Activated CD8-positive, alpha-beta memory T cell treated with anti-CD3 and anti-CD28 coated beads, Interleukin-2, amount 50 U/mL, for 48 hours (primary cell): ENCODE measurements at regions not wholly inside any gene's neighbourhood (a gene's known extent, or its start where the extent isn't known, plus 50 kb on each side); places are given as distances from the start of the nearest gene placed in this dataset.
"Not testable (repeated sequence)": the region's sequence is repeated elsewhere in the genome, so short reads cannot be mapped to it uniquely, and the experiment has no call there.

Experiments
- DNase-seq: peaks from one replicate; pipeline ENCODE4 v3.0.0-alpha.2; 2020

DNA sequence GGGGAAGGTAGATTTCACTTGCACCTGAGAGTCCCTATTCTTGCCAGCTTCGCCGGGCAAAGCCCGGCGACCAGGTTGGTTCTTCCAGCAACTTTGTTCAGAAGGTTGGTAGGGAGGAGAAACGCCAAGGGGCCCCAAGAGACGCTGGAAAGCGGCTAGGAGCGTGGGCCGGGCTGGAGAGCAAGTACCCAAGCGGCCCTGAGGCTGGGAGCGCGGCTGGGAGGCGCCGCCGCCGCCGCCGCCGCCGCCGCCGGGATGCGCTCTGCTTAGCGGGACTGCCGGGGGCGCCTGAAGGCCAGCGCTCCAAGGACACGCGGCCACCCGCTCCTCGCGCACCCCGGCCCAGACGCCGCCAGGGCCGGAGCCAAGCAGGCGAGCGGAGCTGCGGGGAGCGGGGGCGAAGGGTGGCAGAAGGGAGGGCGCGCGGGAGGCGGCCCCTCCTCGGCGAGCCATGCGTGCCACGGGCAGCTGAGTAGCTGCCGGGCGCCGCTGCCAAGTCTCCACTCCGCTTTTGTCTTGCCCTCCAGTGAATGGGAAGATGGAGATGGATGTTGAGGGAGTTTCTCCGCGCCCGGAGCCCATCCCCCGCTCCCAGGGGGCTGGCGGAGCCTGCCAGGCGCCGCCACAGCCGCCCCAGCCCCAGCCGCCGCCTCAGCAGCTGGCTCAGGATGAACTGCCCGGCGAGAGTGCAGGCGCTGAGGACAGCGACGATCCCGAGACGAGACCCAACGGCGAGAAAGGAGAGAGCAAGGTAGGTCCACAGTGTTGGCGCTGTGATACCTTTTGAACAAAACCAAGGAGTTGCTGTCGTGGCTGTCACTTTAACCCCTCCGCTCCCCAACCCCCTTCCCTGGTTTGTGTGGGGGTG is 227.4 kb upstream of the AZI2 start:
- DNase-seq, result no peak

- DNase-seq, result no peak
Observed at GRCh38 chr3:28576614-28577200, 228.1 kb upstream of the AZI2 start.

DNA sequence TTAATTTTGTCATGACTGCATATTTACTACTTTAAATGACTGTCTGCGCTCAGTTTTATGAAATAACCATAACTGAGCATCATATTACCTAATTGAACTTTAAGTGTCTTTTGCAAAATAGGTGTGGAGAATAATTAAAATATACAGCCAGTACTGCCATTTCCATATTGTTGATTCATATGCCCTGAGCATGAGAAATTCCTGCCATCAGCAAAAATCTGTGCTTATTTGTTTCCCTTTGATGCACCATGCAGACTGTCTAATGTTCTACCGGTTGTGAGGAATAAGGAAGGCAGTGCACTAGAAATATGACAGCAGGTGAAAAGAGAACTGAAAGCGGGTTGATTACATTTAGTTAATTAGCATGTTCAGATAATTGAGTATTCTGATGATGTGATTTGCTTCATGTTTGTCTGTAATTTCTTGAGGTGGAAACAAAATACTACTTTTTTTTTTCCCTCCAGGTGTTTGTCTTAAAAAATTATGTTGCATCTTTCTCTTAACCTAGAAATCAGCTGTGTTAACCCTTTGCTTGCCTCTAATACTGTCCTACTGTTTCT is 229.4 kb upstream of the AZI2 start:
- no peak for DNase-seq

GRCh38 chr3:28586325-28586724 is 237.7 kb upstream of the AZI2 start:
- DNase-seq, result no peak

- DNase-seq, result no peak
Observed at GRCh38 chr3:28587723-28588122, 239.1 kb upstream of the AZI2 start.

DNA sequence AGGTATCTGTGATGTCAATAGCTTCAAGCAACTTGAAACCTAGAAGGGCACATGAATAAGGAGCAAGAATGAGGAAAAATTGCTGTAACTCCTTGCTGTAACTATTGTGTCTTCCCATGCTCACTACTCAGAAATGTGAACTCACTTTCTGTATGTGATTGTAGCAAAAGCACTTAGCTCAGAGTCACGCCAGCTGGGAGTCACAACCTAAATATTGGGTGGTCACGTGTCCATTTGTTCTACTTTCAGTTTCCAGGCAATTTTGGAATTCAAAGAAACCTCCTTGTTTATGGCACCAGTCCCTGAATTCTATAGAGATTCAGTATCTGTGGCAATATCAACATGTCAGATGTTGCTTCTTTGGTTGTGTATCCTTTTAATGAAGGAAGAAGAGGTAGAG is 241.6 kb upstream of the AZI2 start:
- no peak for DNase-seq

DNA sequence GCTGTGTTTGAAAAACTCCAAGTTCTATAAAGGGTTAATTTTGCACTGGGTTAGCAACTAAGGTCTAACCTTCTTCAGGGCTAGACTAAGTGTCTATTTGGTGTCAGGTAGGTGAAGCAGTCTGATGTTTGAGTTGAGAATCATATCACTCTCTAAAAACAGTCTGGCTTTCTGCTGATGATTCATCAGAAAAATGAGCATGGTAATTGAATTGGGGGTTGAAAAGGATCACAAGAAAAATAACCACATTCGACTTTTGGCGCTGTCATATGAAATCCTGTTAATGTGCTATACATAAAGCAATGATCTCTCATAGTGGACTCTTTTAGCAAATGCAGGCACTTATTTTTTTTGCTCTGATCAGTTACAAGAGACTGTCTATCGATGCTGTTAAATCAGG is 242.2 kb upstream of the AZI2 start:
- DNase-seq, result no peak

DNA sequence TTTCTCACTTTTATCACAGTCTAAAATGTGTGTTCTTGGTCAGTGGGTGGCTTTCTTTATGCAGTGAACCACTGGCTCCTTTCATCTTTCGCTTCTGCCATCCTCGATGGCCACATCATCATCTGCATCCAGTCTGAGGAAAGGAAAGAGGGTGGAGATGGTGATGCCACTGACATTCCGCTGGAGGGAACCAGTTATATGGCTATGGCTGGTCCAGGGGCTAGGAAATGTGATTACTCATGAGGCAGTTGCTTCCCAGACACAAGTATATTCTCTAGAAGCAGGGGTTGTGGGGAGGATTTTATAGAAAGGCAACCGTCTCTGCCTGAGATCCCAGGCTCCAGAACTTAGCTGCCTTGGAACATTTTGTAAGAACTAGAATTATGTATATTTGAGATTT is 246.7 kb upstream of the AZI2 start:
- DNase-seq, result no peak

GRCh38 chr3:28597452-28597851 is 248.8 kb upstream of the AZI2 start:
- DNase-seq, result no peak

- no peak for DNase-seq
Observed at GRCh38 chr3:28598165-28598564, 249.5 kb upstream of the AZI2 start.

- DNase-seq, result no peak
Observed at GRCh38 chr3:28601291-28601690, 252.7 kb upstream of the AZI2 start.

GRCh38 chr3:28606283-28606682 is 257.7 kb upstream of the AZI2 start:
- no peak for DNase-seq

DNA sequence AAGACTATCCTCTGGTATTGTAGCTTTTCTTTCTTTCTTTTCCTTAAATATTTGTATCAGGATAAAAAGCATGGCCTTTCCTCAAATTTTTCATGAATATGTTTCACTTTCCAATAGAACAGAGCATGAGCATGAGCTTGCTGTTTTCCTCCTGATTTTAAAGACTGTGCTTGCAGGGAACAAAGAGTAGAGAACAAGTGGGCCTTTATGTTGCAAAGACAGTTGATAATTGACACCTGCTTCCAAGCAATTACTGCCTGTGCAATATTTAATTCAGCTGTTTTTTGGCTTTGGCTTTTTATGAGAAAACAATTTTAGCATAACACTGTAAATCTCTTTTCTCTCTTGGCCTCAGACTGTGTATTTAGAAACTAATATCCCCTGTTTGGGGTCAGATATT is 263.6 kb upstream of the AZI2 start:
- no peak for DNase-seq

DNA sequence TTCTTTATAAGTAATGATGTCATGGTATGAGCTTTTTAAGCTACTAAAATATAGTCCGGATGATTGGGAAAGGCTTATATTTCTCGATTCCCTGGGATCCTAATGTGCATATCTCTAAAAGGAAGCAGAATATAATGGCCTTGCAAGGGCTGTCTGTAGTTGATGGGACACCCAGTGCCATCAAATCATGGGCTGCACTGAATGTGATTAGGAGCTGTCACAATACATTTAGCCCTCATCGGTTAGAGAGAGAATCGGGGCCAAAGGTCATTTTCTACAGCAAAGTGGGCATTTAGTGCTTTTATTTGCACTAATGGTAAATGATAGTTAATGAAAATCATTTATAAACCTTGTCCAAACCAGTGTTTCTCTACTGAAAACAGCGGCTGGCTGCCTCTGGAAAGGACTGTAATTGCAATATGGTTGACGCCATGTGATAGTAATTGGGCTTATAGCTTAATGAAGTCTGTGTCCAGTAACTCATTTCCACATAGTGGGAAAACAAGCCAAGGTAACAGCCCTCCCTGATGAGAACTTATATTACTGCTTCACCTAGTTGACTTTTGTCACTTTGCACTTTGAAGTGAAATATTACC is 265.0 kb upstream of the AZI2 start:
- DNase-seq, result no peak

GRCh38 chr3:28615071-28615470 is 266.4 kb upstream of the AZI2 start:
- no peak for DNase-seq

- no peak for DNase-seq
Observed at GRCh38 chr3:28615971-28616370, 267.3 kb upstream of the AZI2 start.

DNA sequence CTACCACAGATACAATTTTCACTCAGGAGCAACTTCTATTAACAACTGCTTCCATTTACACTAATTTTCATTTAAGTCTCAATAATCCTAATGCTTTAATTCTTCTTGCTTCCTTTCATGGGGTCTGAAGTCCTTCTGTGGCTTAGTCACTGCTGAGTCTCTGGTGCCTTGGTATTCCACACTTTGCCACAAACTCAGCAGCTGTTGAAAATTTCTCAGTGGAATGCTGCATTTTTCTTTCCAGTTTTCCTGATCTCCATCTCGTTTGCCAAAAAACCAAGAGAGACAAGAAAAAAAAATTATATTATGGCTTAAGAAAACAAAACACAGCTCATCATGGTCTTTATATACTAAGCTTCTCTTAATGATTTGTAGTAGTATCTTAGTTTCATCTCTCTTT is 269.2 kb upstream of the AZI2 start:
- DNase-seq, result no peak

GRCh38 chr3:28623106-28623505 is 274.5 kb upstream of the AZI2 start:
- no peak for DNase-seq

DNA sequence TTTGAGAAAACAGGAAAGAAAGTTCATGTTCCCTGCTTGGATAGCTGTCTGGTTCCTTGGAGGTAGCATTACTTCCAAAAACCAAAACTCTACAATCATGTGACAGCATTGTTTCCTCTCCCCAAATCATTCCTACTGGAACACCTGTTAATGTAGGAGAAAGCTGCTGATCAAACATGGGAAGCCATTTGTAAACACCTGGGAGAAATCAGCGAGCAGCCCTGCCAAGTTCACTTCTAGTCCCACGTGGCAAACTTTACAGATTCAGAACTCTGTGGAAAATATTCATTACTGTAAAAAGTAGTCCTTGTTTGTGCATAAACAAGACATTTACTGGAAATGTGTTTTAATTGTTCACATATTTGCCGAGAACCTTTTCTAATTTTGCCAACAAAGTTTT is 275.5 kb upstream of the AZI2 start:
- DNase-seq, result no peak

- DNase-seq, result not testable (repeated sequence)
Observed at GRCh38 chr3:28627843-28628242, 279.2 kb upstream of the AZI2 start.

- no peak for DNase-seq
Observed at GRCh38 chr3:28634019-28634418, 285.4 kb upstream of the AZI2 start.

DNA sequence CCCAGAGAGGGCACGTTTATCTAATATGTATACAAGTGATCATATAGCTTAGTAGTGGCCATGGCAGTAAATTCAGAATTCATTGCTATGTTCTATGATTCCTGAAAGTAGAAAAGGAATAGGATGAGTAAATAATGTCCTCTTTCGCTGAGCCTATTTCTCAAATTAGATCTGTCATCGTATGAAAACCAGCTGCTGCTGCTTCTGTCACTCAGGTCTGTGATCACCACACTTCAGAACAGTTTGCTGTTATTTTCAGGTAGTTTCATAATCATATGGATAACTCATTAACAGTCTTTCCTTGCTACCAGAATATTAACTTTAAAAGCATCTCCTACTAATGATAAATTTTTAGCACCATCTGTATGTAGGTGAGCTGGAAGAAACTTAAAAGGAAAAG is 289.1 kb upstream of the AZI2 start:
- no peak for DNase-seq

DNA sequence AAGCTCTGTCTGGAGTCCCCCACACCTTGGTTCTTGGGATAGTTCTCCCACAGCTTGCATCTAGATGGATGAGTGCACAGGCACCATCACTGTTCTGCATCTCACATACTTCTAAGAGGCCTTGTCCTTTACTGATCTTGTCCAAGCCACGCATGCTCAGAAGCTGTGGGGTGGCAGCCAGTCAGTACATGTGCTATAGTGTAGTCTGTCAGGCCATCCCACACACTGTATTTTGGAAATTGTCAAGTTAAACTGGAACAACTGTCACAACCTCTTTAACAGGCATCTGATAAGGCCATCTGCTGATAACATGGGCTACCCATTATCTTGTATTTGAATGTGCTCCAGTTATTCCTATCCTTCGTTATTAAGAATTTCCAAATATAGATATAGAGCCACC is 296.5 kb upstream of the AZI2 start:
- no peak for DNase-seq

DNA sequence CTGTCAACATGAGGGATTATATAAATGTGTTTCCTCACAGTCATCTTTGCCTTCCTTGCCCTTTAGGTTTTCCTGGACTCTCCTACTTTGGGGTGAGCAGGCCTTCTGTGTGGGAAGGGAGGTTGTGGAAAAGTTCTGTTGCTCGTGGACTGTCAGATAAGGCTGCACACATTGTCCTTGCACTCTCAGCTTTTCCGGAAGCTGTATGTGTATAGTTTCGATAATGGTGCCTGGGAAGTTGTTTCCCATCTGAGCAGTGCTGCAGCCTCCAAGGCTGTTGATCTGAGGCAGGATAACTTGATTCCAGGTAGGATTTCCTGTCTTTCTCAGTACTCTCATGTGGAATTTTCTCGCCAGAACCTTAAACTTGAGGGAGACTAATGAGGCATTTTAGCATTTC is 297.8 kb upstream of the AZI2 start:
- no peak for DNase-seq
